Panc1 (cell line): ENCODE measurements at regions not wholly inside any gene's neighbourhood (a gene's known extent, or its start where the extent isn't known, plus 50 kb on each side); places are given as distances from the start of the nearest gene placed in this dataset.

Experiments used
- CTCF ChIP-seq: fragments of 450-650 bp; IDR thresholded peaks from 2 replicates; pipeline ENCODE4 v1.5.1; 2017; ENCODE audit warnings: mild to moderate bottlenecking
- POLR2AphosphoS5 ChIP-seq: IDR thresholded peaks from 2 replicates; pipeline ENCODE4 v1.6.1; 2012; ENCODE audit warnings: mild to moderate bottlenecking, low read depth, low read length, moderate library complexity
- SIN3A ChIP-seq: IDR thresholded peaks from 2 replicates; pipeline ENCODE4 v1.6.1; 2012; ENCODE audit warnings: low read depth, mild to moderate bottlenecking, low read length, moderate library complexity, borderline replicate concordance; ENCODE audit not compliant: insufficient read depth
- TCF7L2 ChIP-seq: IDR thresholded peaks from 2 replicates; pipeline ENCODE4 v1.6.1; 2011; ENCODE audit warnings: mild to moderate bottlenecking, low read depth, low read length, inconsistent platforms

GRCh38 chr16:51756447-51757123 is 605.5 kb upstream of the SALL1 start:
- TF ChIP-seq CTCF (no peak), TCF7L2 (no peak), POLR2AphosphoS5 (no peak), SIN3A (no peak)
